ENCODE measurements at regions not wholly inside any gene's neighbourhood (a gene's known extent, or its start where the extent isn't known, plus 50 kb on each side); places are given as distances from the start of the nearest gene placed in this dataset.

GRCh38 chr2:149733936-149734685 lies 146.5 kb upstream of the MMADHC start:
- no peak for TF ChIP-seq POLR2A (IDR thresholded peaks at IDR 0.05; ENCODE audit: low read depth, low read length)
- FAIRE-seq: no peak
- no peak for DNase-seq (ENCODE audit: insufficient read length)

- no peak for FAIRE-seq
- no peak for TF ChIP-seq TAF1 (IDR thresholded peaks at IDR 0.05; ENCODE audit: borderline replicate concordance, low read depth, low read length)
- TF ChIP-seq POLR2A (IDR thresholded peaks at IDR 0.05; ENCODE audit: low read depth, low read length): no peak
- no peak for TF ChIP-seq POLR2AphosphoS5 (IDR thresholded peaks at IDR 0.05; ENCODE audit: low read depth, low read length)
Observed at GRCh38 chr2:149732730-149733290, 145.2 kb upstream of the MMADHC start.

GRCh38 chr2:149732001-149732685 lies 144.6 kb upstream of the MMADHC start:
- TF ChIP-seq POLR2AphosphoS5 (IDR thresholded peaks at IDR 0.05; ENCODE audit: low read depth, low read length) (no peak), POLR2A (IDR thresholded peaks at IDR 0.05; ENCODE audit: low read depth, low read length) (no peak), TAF1 (IDR thresholded peaks at IDR 0.05; ENCODE audit: borderline replicate concordance, low read depth, low read length) (no peak)
- no peak for DNase-seq (ENCODE audit: insufficient read length)
- FAIRE-seq: no peak

More at GRCh38 chr2:149732730-149733290, 145.2 kb upstream of the MMADHC start:
- no peak for DNase-seq (ENCODE audit: insufficient read length)

DNA sequence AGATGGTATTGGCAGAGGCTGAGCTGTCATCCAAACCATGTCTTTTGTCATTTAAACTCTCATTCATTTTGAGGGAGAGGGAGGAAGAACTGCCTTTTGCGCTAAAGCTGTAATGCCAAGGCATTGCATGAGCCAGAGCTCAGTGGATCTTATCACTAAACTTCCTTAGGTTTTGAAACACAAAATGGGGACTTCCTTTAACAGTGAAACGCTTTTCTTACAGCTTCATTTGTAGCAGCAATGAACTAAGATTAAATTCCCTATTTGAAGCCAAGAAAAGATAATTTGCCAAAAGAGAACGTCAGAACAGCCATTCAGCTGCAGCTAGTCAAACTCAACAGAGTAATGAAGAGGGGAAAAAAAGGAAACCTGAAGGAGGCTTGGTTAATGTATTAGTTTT lies 143.5 kb upstream of the MMADHC start:
- FAIRE-seq: no peak
- no peak for TF ChIP-seq TAF1 (IDR thresholded peaks at IDR 0.05; ENCODE audit: borderline replicate concordance, low read depth, low read length)
- no peak for TF ChIP-seq POLR2AphosphoS5 (IDR thresholded peaks at IDR 0.05; ENCODE audit: low read depth, low read length)
- no peak for TF ChIP-seq POLR2A (IDR thresholded peaks at IDR 0.05; ENCODE audit: low read depth, low read length)
- no peak for DNase-seq (ENCODE audit: insufficient read length)

GRCh38 chr2:149729586-149729985 lies 142.0 kb upstream of the MMADHC start:
- FAIRE-seq: no peak
- TF ChIP-seq POLR2AphosphoS5 (IDR thresholded peaks at IDR 0.05; ENCODE audit: low read depth, low read length) (no peak), POLR2A (IDR thresholded peaks at IDR 0.05; ENCODE audit: low read depth, low read length) (no peak), TAF1 (IDR thresholded peaks at IDR 0.05; ENCODE audit: borderline replicate concordance, low read depth, low read length) (no peak)

DNA sequence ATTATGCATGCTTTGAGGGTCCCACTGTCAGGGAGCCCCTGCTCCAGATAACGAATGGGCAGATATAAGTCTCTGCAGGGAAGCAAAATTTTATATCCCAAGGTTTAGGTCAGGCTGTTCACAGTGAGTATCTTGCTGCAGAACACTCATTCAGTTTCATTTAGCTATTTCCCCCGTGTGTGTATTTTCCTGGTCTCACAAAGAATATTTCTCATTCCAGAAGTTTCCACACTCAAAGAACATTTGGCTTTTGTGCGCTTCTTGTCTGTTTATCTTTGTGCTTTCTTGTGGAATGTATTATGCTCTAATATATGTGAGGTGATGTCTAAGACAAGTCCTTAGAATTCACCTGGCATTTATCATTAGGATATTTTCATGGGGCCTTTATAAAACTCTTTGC lies 140.4 kb upstream of the MMADHC start:
- DNase-seq (ENCODE audit: insufficient read length): no peak
- no peak for FAIRE-seq
- TF ChIP-seq POLR2A (IDR thresholded peaks at IDR 0.05; ENCODE audit: low read depth, low read length) (no peak), TAF1 (IDR thresholded peaks at IDR 0.05; ENCODE audit: borderline replicate concordance, low read depth, low read length) (no peak), POLR2AphosphoS5 (IDR thresholded peaks at IDR 0.05; ENCODE audit: low read depth, low read length) (no peak)

More at GRCh38 chr2:149729586-149729985, 142.0 kb upstream of the MMADHC start:
- no peak for DNase-seq (ENCODE audit: insufficient read length)

- no peak for DNase-seq (ENCODE audit: insufficient read length)
- TF ChIP-seq TAF1 (IDR thresholded peaks at IDR 0.05; ENCODE audit: borderline replicate concordance, low read depth, low read length): no peak
- TF ChIP-seq POLR2AphosphoS5 (IDR thresholded peaks at IDR 0.05; ENCODE audit: low read depth, low read length): no peak
- TF ChIP-seq POLR2A (IDR thresholded peaks at IDR 0.05; ENCODE audit: low read depth, low read length): no peak
- FAIRE-seq: no peak
Observed at GRCh38 chr2:149725234-149725633, 137.7 kb upstream of the MMADHC start.

GRCh38 chr2:149724091-149724490 lies 136.5 kb upstream of the MMADHC start:
- no peak for DNase-seq (ENCODE audit: insufficient read length)
- FAIRE-seq: no peak
- no peak for TF ChIP-seq POLR2AphosphoS5 (IDR thresholded peaks at IDR 0.05; ENCODE audit: low read depth, low read length)
- no peak for TF ChIP-seq POLR2A (IDR thresholded peaks at IDR 0.05; ENCODE audit: low read depth, low read length)
- no peak for TF ChIP-seq TAF1 (IDR thresholded peaks at IDR 0.05; ENCODE audit: borderline replicate concordance, low read depth, low read length)

- no peak for TF ChIP-seq POLR2AphosphoS5 (IDR thresholded peaks at IDR 0.05; ENCODE audit: low read depth, low read length)
- no peak for TF ChIP-seq POLR2A (IDR thresholded peaks at IDR 0.05; ENCODE audit: low read depth, low read length)
- no peak for TF ChIP-seq TAF1 (IDR thresholded peaks at IDR 0.05; ENCODE audit: borderline replicate concordance, low read depth, low read length)
- FAIRE-seq: no peak
- DNase-seq (ENCODE audit: insufficient read length): no peak
Observed at GRCh38 chr2:149720615-149721014, 133.0 kb upstream of the MMADHC start.

DNA sequence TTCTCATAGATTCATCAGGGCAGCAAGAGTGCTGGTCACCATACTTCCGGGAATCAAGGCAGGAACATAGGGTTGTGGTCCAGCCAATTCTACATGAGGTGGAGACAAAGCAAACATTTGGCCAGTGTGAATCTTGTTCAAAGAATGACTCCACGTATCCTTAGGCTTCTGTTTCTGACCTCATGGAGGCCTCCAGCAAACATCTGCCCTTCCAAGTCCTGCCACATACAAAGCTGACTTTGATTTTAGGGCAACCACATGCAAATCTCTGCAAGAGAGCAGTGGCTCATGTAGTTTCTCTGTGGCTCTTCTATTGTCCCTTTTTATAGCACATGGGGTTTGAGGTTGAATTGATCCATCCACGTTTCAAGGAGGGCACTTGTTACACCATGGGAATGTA lies 132.1 kb upstream of the MMADHC start:
- DNase-seq (ENCODE audit: insufficient read length): no peak
- TF ChIP-seq POLR2A (IDR thresholded peaks at IDR 0.05; ENCODE audit: low read depth, low read length): no peak
- no peak for TF ChIP-seq POLR2AphosphoS5 (IDR thresholded peaks at IDR 0.05; ENCODE audit: low read depth, low read length)
- TF ChIP-seq TAF1 (IDR thresholded peaks at IDR 0.05; ENCODE audit: borderline replicate concordance, low read depth, low read length): no peak
- FAIRE-seq: no peak

GRCh38 chr2:149716687-149717086 lies 129.1 kb upstream of the MMADHC start:
- FAIRE-seq (no peak), DNase-seq (ENCODE audit: insufficient read length) (no peak)
- TF ChIP-seq POLR2AphosphoS5 (IDR thresholded peaks at IDR 0.05; ENCODE audit: low read depth, low read length): no peak
- no peak for TF ChIP-seq TAF1 (IDR thresholded peaks at IDR 0.05; ENCODE audit: borderline replicate concordance, low read depth, low read length)
- TF ChIP-seq POLR2A (IDR thresholded peaks at IDR 0.05; ENCODE audit: low read depth, low read length): no peak

DNA sequence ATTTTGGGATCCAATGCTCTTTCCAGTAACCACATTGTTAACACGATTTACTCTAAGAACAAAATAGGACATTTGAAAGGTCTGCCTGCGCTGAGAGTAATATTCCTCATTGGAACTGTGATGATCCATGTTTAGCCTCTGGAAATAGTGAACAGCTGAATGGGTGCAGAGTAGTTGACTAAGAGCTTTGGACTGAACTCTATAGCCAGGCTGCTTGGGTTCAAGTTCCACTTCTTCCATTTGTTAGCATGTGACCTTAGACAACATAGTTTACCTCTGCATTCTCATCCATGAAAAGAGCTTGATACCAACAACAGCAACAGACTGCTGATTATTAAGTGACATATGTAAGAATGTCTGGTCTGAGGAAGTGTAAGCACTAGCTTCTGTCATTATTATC lies 128.3 kb upstream of the MMADHC start:
- no peak for DNase-seq (ENCODE audit: insufficient read length)
- TF ChIP-seq POLR2A (IDR thresholded peaks at IDR 0.05; ENCODE audit: low read depth, low read length): no peak
- no peak for TF ChIP-seq POLR2AphosphoS5 (IDR thresholded peaks at IDR 0.05; ENCODE audit: low read depth, low read length)
- no peak for TF ChIP-seq TAF1 (IDR thresholded peaks at IDR 0.05; ENCODE audit: borderline replicate concordance, low read depth, low read length)
- no peak for FAIRE-seq
